Ammon's horn (tissue), 1 donor: ENCODE measurements at regions not wholly inside any gene's neighbourhood (a gene's known extent, or its start where the extent isn't known, plus 50 kb on each side); places are given as distances from the start of the nearest gene placed in this dataset.

ENCODE experiments used
- DNase-seq: peaks from one replicate; pipeline ENCODE4 v3.0.0-alpha.2; 2016; ENCODE audit warnings: low spot score

DNA sequence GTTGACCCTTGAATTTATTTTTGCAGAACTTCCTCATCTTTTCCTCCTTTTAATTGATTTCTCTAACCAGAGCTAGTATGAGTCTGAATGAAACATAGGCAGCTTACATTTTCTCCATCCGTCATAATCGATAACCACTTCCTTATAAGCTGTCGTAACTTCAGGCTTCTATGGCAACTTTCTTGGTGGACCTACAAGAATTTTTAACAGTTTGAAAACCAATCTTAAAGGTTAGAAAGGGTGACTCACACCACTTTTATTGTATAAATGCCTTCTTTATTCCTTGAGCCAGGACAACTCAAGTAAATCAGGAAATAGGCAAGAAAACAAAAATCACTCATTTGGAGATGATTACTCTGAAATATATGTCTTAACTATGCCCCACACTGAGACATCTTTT, 105.7 kb upstream of the KL start:
- no peak for DNase-seq

DNA sequence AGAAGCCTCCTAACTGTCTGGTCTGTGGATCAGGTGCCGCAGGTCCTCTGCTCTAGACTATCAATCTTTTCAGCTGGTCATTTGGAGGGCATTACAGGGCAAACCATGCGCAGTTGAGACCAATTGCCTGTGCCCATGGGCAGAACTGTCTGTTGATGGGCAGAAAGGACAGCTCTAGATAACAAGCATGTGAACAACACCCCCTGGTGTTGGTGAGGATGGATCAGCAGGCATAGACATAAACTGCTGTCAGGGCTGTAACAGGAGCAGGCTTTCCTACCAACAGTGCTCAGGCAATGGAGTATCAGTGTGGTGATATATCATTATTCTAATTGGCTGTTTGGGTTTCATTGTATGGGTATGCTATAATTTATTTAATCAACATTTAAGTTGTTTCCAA, 104.7 kb upstream of the KL start:
- DNase-seq: peak; percentile 45

DNA sequence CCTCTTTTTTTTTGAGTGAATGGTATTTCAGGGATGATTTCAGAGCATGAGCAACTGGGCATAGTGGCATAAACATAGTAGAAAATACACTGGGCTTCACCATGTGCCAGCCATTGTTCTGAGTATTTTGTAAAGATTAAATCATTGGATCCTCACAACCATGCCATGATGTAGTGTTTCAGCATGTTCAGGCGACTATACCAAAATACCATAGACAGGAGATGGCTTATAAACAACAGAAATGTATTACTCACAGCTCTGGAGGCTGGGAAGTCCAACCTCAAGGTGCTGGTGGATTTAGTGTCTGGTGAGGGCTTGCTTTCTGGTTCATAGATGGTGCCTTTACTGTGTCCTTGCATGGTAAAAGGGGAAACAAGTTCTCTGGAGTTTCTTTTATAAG, 101.5 kb upstream of the KL start:
- no peak for DNase-seq

GRCh38 chr13:32917504-32917903, 98.7 kb upstream of the KL start:
- DNase-seq: no peak

- no peak for DNase-seq
Observed at GRCh38 chr13:32923725-32924124, 92.5 kb upstream of the KL start.

DNA sequence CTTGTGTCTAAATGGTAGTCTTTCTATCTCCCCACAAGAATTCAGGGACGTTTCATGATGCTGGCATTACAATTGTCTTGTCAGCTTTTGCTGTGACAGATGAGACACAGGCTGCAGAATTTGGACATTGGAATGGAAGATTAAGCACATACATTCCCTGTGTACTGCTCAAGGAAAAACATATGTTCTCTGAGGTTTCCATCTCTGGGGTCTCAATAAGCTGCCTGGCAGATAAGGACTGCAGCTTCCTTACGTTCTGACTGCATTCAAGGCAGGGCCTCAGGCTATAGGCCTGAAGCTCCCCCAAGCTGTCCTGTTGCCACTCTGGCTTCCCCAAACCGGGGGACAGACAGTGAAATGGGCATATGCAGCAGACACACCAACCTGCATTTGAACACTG, 91.3 kb upstream of the KL start:
- DNase-seq: no peak

GRCh38 chr13:32925506-32925905, 90.7 kb upstream of the KL start:
- no peak for DNase-seq

DNA sequence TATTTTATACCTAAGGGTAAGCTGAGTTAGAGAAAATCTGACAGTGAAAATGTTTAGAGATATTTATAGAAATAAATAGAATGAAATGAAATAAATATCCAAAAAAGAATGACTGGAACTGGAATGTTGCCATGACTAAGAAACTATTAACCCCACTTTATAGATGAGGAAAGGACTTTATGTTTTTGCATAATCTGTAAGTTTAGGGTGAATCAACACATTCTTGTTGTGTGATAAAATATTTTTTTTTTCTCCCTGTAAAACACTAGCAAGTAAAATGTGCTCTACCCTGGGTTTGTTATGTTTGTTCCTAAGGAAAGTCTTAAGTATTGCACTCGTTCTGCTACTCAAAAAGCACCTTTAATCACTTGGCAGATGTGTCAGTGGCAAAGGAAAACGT, 83.8 kb upstream of the KL start:
- DNase-seq: no peak

DNA sequence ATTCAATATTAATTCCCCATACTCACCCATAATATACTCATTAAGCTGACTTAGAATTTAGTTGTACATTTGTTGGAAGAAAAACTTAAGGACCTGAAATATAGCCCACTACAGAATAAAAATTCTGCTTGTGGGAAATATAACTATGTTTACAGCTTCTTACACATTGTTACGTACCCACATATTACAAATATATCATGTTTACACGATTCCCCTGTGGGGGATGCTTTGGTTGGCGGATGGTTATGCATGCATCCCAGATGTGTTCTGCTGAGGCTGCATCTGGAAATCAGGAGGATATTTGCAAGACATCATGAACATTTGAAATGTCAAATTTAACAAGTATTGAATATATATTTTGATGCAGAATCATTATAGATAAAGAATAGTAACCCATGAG, 79.5 kb upstream of the KL start:
- no peak for DNase-seq

DNA sequence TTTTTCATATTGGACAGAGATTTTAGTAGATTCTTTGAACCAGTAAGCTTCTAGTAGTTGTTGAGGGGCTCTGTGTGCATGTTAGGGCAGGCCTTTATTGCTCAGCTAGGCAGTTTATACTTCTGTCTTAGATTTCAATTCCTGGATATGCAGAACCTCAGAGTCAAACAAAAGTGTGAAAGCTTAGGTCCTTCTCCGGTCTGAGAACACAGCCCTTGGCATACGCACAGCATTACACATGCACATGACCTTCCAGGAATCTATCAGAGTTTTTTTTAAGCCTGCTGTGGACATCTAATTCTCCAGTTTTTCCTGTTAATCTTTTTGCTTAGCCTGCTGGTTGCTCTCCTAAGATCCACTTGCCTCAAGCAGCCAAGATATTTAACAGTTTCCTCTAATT, 77.9 kb upstream of the KL start:
- no peak for DNase-seq

- no peak for DNase-seq
Observed at GRCh38 chr13:32938907-32939306, 77.3 kb upstream of the KL start.

DNA sequence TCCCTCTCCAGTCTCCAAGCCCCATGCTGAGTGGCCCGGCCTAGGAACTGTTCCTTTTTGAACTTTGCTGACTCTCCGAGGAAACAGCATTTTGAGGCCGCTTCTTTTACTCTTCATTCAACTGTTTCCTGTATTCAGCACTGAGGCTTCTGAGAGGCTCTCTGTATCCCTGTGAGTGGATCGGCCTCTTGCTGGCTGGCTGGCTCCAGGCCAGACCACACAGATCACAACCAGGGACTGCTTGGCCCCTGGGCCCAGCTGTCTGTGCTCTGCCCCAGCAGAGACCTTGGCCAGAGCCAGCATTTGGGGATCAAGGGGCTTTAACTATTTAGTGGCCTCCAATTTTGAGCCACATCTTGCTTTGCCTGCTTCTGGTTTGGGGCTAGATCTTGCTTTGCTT, 75.6 kb upstream of the KL start:
- peak; percentile 38 for DNase-seq

GRCh38 chr13:32941368-32941767, 74.9 kb upstream of the KL start:
- DNase-seq: no peak

- DNase-seq: no peak
Observed at GRCh38 chr13:32946558-32946957, 69.7 kb upstream of the KL start.

DNA sequence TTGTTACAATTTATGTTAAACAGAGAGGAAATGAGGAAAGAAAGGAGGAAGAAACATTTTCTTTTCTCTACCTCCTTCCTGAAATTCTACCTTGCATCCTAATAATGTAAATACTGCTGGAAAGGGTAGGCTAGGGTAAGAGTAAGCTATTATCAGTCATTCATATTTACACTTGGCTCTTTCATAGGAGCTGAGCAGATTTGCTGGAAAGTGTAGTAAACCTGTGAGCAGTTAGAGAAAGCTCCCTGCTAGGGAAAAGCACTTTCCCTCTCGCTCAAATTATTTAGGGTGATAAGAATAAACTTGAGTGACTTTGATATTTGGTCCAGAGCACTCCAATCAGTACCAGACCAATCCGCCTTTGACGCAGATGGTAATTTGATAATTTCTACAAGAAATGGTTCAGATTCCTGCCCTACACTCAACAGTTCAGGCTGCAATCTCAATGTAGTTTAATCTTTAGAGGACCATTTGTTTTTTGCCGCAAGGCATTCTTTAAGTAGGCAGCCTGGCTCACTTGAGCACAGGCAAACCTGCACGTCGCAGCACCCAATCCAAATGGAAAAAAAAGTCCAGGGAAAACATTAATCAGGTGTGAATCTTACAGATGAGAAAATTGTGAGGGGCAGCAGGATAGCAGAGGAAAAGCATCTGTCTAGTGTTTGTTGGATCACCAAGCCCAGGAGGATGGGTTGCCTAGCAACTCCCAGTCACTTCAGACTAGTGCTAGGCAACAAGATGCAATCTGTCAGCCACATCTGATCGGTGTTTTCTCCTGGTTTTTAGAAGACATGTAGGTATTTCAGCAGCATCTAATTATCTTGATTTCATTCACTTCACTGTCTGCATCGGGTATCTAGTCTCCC, 68.6 kb upstream of the KL start:
- peak; percentile 75 for DNase-seq

DNA sequence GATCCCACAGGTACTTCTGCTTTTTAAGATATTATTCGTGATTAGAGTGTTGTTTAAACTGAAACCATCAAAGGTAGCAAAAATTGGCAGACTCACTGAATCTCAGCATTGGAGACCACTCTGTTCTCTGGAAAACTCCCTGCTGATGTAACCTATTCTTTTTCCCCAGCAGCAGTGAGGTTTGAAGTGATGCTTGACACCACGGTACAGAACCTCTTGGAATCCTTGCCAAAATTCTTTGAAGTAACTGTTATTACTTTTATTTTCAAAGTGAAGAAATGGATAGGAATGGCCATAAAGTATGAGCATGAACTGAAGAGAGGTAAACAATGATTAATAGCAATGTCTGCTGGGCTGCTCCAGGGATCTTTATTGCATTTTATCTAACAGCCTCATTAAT, 66.4 kb upstream of the KL start:
- DNase-seq: no peak

GRCh38 chr13:32951580-32951979, 64.6 kb upstream of the KL start:
- no peak for DNase-seq

GRCh38 chr13:32955881-32956594, 60.2 kb upstream of the KL start:
- DNase-seq: no peak

DNA sequence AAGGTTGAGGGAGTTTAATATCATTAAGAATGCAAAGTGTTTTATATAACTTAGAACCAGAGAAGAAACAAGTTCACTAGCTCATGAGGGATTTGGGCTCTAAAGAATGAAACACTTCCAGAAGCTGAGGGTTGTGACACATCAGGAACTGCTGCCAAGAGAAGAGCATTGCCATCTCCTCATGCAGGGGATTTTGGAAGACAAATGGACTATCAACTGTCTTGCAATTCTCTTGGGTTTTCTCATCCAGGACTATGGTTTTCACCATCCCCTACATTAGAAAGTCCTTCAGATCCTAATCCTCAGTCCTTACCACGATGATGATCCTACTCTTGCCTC, 59.7 kb upstream of the KL start:
- DNase-seq: no peak

DNA sequence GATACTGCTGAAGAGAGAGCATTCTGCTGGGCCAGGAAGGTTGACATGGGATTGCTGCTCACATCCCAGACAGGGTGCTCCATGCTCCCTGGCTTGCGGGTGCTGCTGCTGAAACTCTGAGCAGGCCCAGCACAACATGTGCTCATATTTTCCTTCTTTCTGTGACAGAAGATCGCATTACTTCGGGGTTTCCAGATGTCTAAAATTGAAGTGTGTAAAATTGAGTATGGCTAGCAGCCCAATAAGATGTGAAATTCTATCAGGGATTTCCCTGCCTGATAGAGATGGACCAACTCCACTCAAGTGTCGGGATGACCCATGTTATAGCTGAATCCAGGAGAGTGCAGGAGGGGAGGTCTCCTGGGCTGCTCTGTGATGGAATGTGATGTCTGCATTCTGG, 55.6 kb upstream of the KL start:
- no peak for DNase-seq

GRCh38 chr13:32961724-32962123, 54.5 kb upstream of the KL start:
- no peak for DNase-seq

- no peak for DNase-seq
Observed at GRCh38 chr13:32962342-32962741, 53.9 kb upstream of the KL start.

DNA sequence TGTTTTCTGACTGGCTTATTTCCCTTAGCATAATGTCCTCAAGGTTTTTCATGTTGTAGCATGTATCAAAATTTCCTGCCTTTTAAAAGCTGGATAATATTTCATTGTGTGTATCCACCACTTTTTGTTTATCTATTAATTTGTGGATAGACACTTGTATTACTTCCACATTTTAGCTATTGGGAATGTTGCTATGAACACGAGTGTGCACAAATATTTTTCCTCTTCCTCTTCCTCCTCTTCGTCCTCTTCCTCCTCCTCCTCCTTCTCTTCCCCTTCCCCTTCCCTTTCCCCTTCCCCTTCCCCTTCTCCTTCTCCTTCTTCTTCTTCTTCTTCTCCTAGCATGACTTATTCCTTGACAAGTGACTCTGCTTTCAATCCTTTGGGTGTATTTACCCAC, 51.2 kb upstream of the KL start:
- DNase-seq: no peak
